Panc1 (cell line): ENCODE measurements at regions not wholly inside any gene's neighbourhood (a gene's known extent, or its start where the extent isn't known, plus 50 kb on each side); places are given as distances from the start of the nearest gene placed in this dataset.

Experiments used
- POLR2AphosphoS5 ChIP-seq: IDR thresholded peaks from 2 replicates; pipeline ENCODE4 v1.6.1; 2012; ENCODE audit warnings: mild to moderate bottlenecking, low read depth, low read length, moderate library complexity
- SIN3A ChIP-seq: IDR thresholded peaks from 2 replicates; pipeline ENCODE4 v1.6.1; 2012; ENCODE audit warnings: low read depth, mild to moderate bottlenecking, low read length, moderate library complexity, borderline replicate concordance; ENCODE audit not compliant: insufficient read depth
- TCF7L2 ChIP-seq: IDR thresholded peaks from 2 replicates; pipeline ENCODE4 v1.6.1; 2011; ENCODE audit warnings: mild to moderate bottlenecking, low read depth, low read length, inconsistent platforms
- TF ChIP-seq, protein P1 (sequence below): fragments of 450-650 bp; IDR thresholded peaks from 2 replicates; pipeline ENCODE4 v1.5.1; 2017; ENCODE audit warnings: mild to moderate bottlenecking
- TF ChIP-seq, protein P2 (sequence below), 2 experiments: IDR thresholded peaks; 2 replicates each; pipeline ENCODE4 v1.6.1; 2011 to 2012; ENCODE audit warnings: low read depth in 2 of 2, control low read depth in 1 of 2, low read length in 1 of 2, mild to moderate bottlenecking in 1 of 2, moderate library complexity in 1 of 2; ENCODE audit not compliant: insufficient read depth in 1 of 2

DNA sequence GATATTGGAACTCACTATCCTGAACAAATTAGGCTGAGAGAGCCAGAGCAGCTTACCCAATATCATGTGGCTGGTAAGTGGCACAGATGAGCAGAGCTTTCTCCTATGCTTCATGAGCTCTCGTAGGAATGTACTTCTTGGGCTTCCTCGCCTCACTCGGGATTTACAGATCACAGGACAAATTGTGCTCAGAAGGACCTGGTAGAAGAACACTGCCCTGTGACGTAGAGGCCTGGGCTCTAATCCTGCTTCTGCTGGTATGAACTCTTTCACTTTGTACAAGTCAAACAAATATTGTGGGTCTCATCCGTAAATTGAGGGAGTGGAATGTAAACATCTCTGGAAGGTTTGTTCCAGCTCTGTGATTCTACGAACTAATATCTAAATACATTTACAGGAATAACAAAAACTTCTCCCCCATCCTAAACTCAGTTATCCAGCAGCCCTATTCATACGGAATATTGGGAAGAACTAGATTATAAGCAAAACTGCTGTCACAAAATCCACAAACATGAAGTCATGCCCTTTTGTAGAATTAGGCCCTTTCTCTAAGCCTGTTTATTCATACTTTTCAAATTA lies 187.6 kb downstream of the CLIC5 start:
- TF ChIP-seq, protein P1, sequence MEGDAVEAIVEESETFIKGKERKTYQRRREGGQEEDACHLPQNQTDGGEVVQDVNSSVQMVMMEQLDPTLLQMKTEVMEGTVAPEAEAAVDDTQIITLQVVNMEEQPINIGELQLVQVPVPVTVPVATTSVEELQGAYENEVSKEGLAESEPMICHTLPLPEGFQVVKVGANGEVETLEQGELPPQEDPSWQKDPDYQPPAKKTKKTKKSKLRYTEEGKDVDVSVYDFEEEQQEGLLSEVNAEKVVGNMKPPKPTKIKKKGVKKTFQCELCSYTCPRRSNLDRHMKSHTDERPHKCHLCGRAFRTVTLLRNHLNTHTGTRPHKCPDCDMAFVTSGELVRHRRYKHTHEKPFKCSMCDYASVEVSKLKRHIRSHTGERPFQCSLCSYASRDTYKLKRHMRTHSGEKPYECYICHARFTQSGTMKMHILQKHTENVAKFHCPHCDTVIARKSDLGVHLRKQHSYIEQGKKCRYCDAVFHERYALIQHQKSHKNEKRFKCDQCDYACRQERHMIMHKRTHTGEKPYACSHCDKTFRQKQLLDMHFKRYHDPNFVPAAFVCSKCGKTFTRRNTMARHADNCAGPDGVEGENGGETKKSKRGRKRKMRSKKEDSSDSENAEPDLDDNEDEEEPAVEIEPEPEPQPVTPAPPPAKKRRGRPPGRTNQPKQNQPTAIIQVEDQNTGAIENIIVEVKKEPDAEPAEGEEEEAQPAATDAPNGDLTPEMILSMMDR: no peak
- TF ChIP-seq POLR2AphosphoS5 (no peak), SIN3A (no peak), TCF7L2 (no peak)
- TF ChIP-seq, protein P2, sequence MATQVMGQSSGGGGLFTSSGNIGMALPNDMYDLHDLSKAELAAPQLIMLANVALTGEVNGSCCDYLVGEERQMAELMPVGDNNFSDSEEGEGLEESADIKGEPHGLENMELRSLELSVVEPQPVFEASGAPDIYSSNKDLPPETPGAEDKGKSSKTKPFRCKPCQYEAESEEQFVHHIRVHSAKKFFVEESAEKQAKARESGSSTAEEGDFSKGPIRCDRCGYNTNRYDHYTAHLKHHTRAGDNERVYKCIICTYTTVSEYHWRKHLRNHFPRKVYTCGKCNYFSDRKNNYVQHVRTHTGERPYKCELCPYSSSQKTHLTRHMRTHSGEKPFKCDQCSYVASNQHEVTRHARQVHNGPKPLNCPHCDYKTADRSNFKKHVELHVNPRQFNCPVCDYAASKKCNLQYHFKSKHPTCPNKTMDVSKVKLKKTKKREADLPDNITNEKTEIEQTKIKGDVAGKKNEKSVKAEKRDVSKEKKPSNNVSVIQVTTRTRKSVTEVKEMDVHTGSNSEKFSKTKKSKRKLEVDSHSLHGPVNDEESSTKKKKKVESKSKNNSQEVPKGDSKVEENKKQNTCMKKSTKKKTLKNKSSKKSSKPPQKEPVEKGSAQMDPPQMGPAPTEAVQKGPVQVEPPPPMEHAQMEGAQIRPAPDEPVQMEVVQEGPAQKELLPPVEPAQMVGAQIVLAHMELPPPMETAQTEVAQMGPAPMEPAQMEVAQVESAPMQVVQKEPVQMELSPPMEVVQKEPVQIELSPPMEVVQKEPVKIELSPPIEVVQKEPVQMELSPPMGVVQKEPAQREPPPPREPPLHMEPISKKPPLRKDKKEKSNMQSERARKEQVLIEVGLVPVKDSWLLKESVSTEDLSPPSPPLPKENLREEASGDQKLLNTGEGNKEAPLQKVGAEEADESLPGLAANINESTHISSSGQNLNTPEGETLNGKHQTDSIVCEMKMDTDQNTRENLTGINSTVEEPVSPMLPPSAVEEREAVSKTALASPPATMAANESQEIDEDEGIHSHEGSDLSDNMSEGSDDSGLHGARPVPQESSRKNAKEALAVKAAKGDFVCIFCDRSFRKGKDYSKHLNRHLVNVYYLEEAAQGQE (IDR thresholded peaks at IDR 0.05; ENCODE audit: insufficient read depth in 1 of 2, low read depth in 2 of 2, low read length in 1 of 2): no peak
